Tibial nerve (tissue), 4 donors: ENCODE measurements at regions not wholly inside any gene's neighbourhood (a gene's known extent, or its start where the extent isn't known, plus 50 kb on each side); places are given as distances from the start of the nearest gene placed in this dataset.
A peak's percentile ranks its signal among the peaks of the same experiment; 100 is the strongest.

Source experiments
- DNase-seq, 2 donors: peaks; one replicate each; pipeline ENCODE4 v3.0.0-alpha.2; 2019; ENCODE audit warnings: low spot score in 2 of 2
- H3K27ac ChIP-seq, 4 donors: fragments of 200-600 bp; sonication (generic) in 3 of 4; one replicate each; pipeline ENCODE4 v1.5.1; 2017 to 2019; ENCODE audit warnings: mild to moderate bottlenecking in 1 of 4
- H3K27me3 ChIP-seq, 2 donors: fragments of 200-600 bp; sonication (generic) in 1 of 2; one replicate each; pipeline versions ENCODE4 v1.5.1 to v1.6.0; 2017 to 2019
- H3K36me3 ChIP-seq, 3 donors: fragments of 200-600 bp; sonication (generic); one replicate each; pipeline ENCODE4 v1.5.1; 2018 to 2019
- H3K4me1 ChIP-seq, 4 donors: fragments of 200-600 bp; sonication (generic) in 3 of 4; one replicate each; pipeline ENCODE4 v1.5.1; 2017 to 2019
- H3K4me3 ChIP-seq, 4 donors: fragments of 200-600 bp; sonication (generic) in 3 of 4; one replicate each; pipeline ENCODE4 v1.5.1; 2017 to 2019; ENCODE audit warnings: mild to moderate bottlenecking in 1 of 4, moderate library complexity in 1 of 4
- H3K9me3 ChIP-seq, 4 donors: fragments of 200-600 bp; sonication (generic) in 3 of 4; one replicate each; pipeline ENCODE4 v1.5.1; 2017 to 2019
- EP300 ChIP-seq, 2 donors: sonication (generic); formaldehyde crosslinking; IDR thresholded peaks; one replicate each; pipeline ENCODE4 v1.6.1; 2017; ENCODE audit warnings: antibody characterized with exemption in 2 of 2, mild to moderate bottlenecking in 1 of 2
- POLR2A ChIP-seq, 2 donors: fragments of 450-650 bp; IDR thresholded peaks; one replicate each; pipeline ENCODE4 v1.6.1; 2017; ENCODE audit warnings: antibody characterized with exemption in 2 of 2, mild to moderate bottlenecking in 2 of 2, moderate library complexity in 2 of 2
- WGBS, 2 donors: methylation state at CpG; one replicate each; pipeline ENCODE4 v1.1.5; 2018; 5-methylcytosine and 5-hydroxymethylcytosine counted together
- TF ChIP-seq, protein P1 (sequence below), 5 experiments: fragments of 200-600 bp in 3 of 5; fragments of 450-650 bp in 2 of 5; sonication (generic) in 3 of 5; IDR thresholded peaks; one replicate each; pipeline ENCODE4 v1.5.1; 2016 to 2019; ENCODE audit warnings: antibody characterized with exemption in 5 of 5, mild to moderate bottlenecking in 3 of 5, moderate library complexity in 2 of 5

DNA sequence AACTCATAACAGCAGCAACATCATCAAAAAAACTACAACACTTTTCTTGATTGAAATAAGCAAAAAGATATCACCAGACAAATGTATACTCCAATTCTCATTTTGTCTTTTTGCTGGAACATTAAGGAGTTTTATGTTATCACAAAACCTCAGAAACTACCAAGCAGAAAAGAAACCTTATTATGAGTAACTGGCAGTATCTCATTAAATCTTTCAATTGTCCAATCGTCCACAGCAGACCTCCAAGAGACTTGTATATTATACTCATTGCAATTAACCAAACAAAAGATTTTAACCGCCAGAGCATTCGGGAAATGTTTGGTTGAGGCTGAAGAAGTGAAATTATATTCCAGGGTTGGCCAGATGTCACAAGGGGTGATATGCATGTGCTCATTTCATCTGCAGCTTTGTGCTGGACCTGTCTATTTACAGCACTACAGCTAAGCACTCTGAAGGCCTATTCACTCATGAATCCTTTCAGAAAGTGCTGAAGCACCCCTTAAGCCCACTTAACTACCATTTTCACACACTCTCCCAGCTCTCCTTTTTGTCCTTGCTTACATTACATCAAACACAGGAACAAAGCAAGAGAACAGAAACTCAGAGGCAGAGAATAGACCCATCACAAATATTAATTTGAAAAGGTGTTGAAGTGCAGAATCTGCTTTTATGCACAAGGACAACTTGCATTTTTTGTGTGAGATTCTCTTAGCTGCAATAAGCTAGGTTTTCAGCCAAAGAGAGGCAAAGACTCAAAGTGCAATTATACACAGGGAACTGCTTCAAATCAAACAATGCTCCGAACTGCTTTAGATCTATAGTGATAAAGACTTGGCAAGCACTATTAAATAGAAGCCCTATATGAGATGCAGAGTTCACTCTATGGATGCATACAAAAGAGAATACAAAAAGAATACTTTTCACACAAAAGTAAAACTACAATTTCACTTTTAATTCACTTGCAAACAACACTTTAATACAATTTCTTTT is 150.4 kb upstream of the POU5F2 start:
- WGBS, 2 donors, result 44 to 62% methylated on average over 4 of the region's 4 CpGs
- H3K27ac ChIP-seq, result no peak overlapping the region
- H3K27me3 ChIP-seq, result no peaks in the 10 kb centered on the region
- no peaks in the 10 kb centered on the region for H3K9me3 ChIP-seq
- DNase-seq, result no peak
- peaks cover 0 to 24% (median 3%) of the 10 kb centered on the region in 4 donors for H3K4me1 ChIP-seq
- TF ChIP-seq, protein P1, sequence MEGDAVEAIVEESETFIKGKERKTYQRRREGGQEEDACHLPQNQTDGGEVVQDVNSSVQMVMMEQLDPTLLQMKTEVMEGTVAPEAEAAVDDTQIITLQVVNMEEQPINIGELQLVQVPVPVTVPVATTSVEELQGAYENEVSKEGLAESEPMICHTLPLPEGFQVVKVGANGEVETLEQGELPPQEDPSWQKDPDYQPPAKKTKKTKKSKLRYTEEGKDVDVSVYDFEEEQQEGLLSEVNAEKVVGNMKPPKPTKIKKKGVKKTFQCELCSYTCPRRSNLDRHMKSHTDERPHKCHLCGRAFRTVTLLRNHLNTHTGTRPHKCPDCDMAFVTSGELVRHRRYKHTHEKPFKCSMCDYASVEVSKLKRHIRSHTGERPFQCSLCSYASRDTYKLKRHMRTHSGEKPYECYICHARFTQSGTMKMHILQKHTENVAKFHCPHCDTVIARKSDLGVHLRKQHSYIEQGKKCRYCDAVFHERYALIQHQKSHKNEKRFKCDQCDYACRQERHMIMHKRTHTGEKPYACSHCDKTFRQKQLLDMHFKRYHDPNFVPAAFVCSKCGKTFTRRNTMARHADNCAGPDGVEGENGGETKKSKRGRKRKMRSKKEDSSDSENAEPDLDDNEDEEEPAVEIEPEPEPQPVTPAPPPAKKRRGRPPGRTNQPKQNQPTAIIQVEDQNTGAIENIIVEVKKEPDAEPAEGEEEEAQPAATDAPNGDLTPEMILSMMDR (IDR thresholded peaks at IDR 0.05), result no peak
- TF ChIP-seq EP300 (IDR thresholded peaks at IDR 0.05) (no peak), POLR2A (IDR thresholded peaks at IDR 0.05) (no peak)
- H3K4me3 ChIP-seq, result no peak overlapping the region
- no peaks in the 10 kb centered on the region for H3K36me3 ChIP-seq

- WGBS, 2 donors, result 38 to 45% methylated on average over 4 of the region's 4 CpGs
- Histone ChIP-seq H3K4me1 (peaks cover 0 to 28% (median 3%) of the 10 kb centered on the region in 4 donors), H3K27me3 (no peaks in the 10 kb centered on the region), H3K4me3 (no peak overlapping the region), H3K36me3 (no peaks in the 10 kb centered on the region), H3K27ac (peak overlapping the region in 1 of 4 donors; percentile 37), H3K9me3 (no peaks in the 10 kb centered on the region)
- TF ChIP-seq EP300 (IDR thresholded peaks at IDR 0.05) (no peak), POLR2A (IDR thresholded peaks at IDR 0.05) (no peak)
- TF ChIP-seq, protein P1 (IDR thresholded peaks at IDR 0.05), result no peak
- no peak for DNase-seq
These were observed 149.3 kb upstream of the POU5F2 start for GRCh38 chr5:93890657-93891056.

- 76 to 84% methylated on average over 1 of the region's 1 CpG for WGBS, 2 donors
- Histone ChIP-seq H3K27ac (no peak overlapping the region), H3K4me3 (no peak overlapping the region), H3K4me1 (peaks cover 0 to 22% (median 3%) of the 10 kb centered on the region in 4 donors), H3K27me3 (no peaks in the 10 kb centered on the region), H3K36me3 (no peaks in the 10 kb centered on the region), H3K9me3 (no peaks in the 10 kb centered on the region)
- no peak for DNase-seq
- TF ChIP-seq EP300 (IDR thresholded peaks at IDR 0.05) (no peak), POLR2A (IDR thresholded peaks at IDR 0.05) (no peak)
- TF ChIP-seq, protein P1 (IDR thresholded peaks at IDR 0.05), result no peak
These were observed 146.3 kb upstream of the POU5F2 start for GRCh38 chr5:93887678-93888077.

DNA sequence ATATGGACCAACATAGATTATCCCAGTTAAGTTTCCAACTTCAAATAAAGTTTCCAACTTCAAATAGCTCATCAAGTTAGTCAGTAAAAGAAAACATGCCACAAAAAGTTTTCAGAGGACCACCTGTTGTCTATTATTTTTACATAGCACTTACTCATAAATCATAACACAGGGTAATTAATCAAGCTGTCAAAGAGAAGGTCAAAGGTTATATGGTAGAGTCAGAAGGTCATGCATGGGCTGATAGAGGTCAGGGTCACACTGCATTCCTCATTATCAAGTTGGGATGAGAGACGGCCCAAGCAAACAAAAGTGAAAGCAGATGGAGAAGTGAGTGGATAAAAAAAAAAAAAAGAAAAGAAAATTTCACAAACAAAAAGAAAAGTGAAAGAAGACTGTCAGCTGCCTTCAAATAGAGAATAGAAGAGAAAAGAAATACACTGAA is 145.5 kb upstream of the POU5F2 start:
- WGBS, 2 donors, result 6 to 8% methylated on average over 1 of the region's 1 CpG
- peaks cover 0 to 22% (median 3%) of the 10 kb centered on the region in 4 donors for H3K4me1 ChIP-seq
- no peaks in the 10 kb centered on the region for H3K27me3 ChIP-seq
- H3K36me3 ChIP-seq, result no peaks in the 10 kb centered on the region
- peak overlapping the region in 1 of 4 donors; percentile 48 for H3K27ac ChIP-seq
- no peaks in the 10 kb centered on the region for H3K9me3 ChIP-seq
- DNase-seq, result no peak
- H3K4me3 ChIP-seq, result peak overlapping the region in 1 of 4 donors; percentile 13
- TF ChIP-seq POLR2A (IDR thresholded peaks at IDR 0.05) (no peak), EP300 (IDR thresholded peaks at IDR 0.05) (peak in 1 of 2 donors; percentile 7)

DNA sequence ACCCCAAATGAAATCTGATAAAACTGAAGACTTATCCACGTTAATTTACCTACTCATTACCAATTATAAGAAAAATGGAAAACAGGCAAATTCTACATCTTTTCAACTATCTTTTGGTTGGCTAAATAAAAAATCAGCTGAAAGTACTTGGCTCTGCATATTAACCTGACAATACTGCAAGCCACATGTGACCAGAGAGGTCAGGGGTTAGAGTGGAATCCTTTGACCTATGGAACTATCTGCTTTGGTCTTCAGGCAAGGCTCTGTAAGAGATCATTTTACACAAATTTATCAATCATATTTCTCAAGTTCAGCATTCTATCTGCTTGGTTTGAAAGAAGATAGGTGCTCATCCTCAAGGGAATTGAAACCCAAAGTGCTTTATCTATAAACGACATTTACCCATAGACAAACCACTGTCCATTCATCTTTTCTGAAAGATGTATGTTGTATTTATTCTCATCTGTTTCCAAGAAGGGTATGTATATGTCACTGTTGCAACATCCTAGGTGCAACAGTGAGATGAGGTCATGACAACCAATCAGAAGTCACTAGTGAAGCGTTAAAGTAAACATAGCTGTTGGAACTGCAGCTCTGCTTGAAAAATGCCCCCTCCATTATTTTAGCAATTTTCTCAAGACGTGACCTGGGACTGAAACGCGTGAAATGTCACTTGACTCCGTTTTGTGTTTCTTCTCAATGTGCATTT is 144.9 kb upstream of the POU5F2 start:
- no peak overlapping the region for H3K27ac ChIP-seq
- 85 to 86% methylated on average over 7 of the region's 7 CpGs for WGBS, 2 donors
- no peaks in the 10 kb centered on the region for H3K36me3 ChIP-seq
- H3K27me3 ChIP-seq, result no peaks in the 10 kb centered on the region
- no peaks in the 10 kb centered on the region for H3K9me3 ChIP-seq
- no peak overlapping the region for H3K4me3 ChIP-seq
- no peak for TF ChIP-seq POLR2A (IDR thresholded peaks at IDR 0.05)
- no peak for TF ChIP-seq EP300 (IDR thresholded peaks at IDR 0.05)
- TF ChIP-seq, protein P1 (IDR thresholded peaks at IDR 0.05), result no peak
- no peak for DNase-seq
- H3K4me1 ChIP-seq, result peaks cover 0 to 22% (median 3%) of the 10 kb centered on the region in 4 donors
